HAP-1 (cell line): ENCODE measurements at regions not wholly inside any gene's neighbourhood (a gene's known extent, or its start where the extent isn't known, plus 50 kb on each side); places are given as distances from the start of the nearest gene placed in this dataset.

ENCODE experiments used
- DNase-seq, 2 experiments: peaks; one replicate each; pipeline ENCODE4 v3.0.0-alpha.2; 2016 to 2020; ENCODE audit warnings: low spot score in 2 of 2
- H3K27me3 ChIP-seq: fragments of 250-450 bp; sonication (Bioruptor Pico); 2 replicates; pipeline ENCODE4 v1.5.1; 2020; ENCODE audit warnings: low read depth, mild to moderate bottlenecking, moderate library complexity
- H3K36me3 ChIP-seq: fragments of 250-450 bp; sonication (Bioruptor Pico); replicated peaks from 2 replicates; pipeline ENCODE4 v1.5.1; 2020; ENCODE audit warnings: mild to moderate bottlenecking
- H3K4me1 ChIP-seq: fragments of 250-450 bp; sonication (Bioruptor Pico); 2 replicates; pipeline ENCODE4 v1.5.1; 2020; ENCODE audit warnings: mild to moderate bottlenecking
- H3K4me3 ChIP-seq: fragments of 250-450 bp; sonication (Bioruptor Pico); 2 replicates; pipeline ENCODE4 v1.5.1; 2020; ENCODE audit warnings: mild to moderate bottlenecking, moderate library complexity
- H3K9me3 ChIP-seq: fragments of 250-450 bp; sonication (Bioruptor Pico); 2 replicates; pipeline ENCODE4 v1.5.1; 2020; ENCODE audit warnings: mild to moderate bottlenecking, moderate library complexity
- in situ Hi-C: fragments of 300-500 bp; cut with MboI; formaldehyde crosslinking; loops from 3 replicates; pipeline ENCODE4 v1.14.3; 2020; ENCODE audit warnings: low sequenced_read_pairs, inconsistent platforms, mixed read lengths

GRCh38 chr1:198934901-198935305, 296.1 kb downstream of the PTPRC start:
- peak overlapping the region; percentile 59 for H3K4me3 ChIP-seq
- H3K4me1 ChIP-seq, result peaks cover 29% of the 10 kb centered on the region
- in situ Hi-C loops, result loop anchor here (10.0 kb wide), 1 partner anchor 310 kb away; no protein-coding TSS in a partner anchor
- no peak for DNase-seq
- H3K36me3 ChIP-seq, result no peaks in the 10 kb centered on the region; the same call in 1 of the 2 replicates
- H3K9me3 ChIP-seq, result no peaks in the 10 kb centered on the region
- no peaks in the 10 kb centered on the region for H3K27me3 ChIP-seq

GRCh38 chr1:198935306-198935921, 296.6 kb downstream of the PTPRC start:
- H3K27me3 ChIP-seq, result no peaks in the 10 kb centered on the region
- in situ Hi-C loops, result loop anchor here (10.0 kb wide), 1 partner anchor 309 kb away; no protein-coding TSS in a partner anchor
- peak overlapping the region; percentile 59 for H3K4me3 ChIP-seq
- H3K36me3 ChIP-seq, result no peaks in the 10 kb centered on the region; the same call in 1 of the 2 replicates
- H3K4me1 ChIP-seq, result peaks cover 26% of the 10 kb centered on the region
- H3K9me3 ChIP-seq, result no peaks in the 10 kb centered on the region
- peak; percentile 96 to 99 for DNase-seq

- in situ Hi-C loops, result loop anchor here (10.0 kb wide), 1 partner anchor 308 kb away; no protein-coding TSS in a partner anchor
- Histone ChIP-seq H3K4me3 (peak overlapping the region; percentile 59), H3K27me3 (no peaks in the 10 kb centered on the region), H3K9me3 (no peaks in the 10 kb centered on the region), H3K4me1 (peaks cover 15% of the 10 kb centered on the region), H3K36me3 (no peaks in the 10 kb centered on the region; the same call in 1 of the 2 replicates)
- DNase-seq, result peak; percentile 43 to 54
Measured at GRCh38 chr1:198936371-198937083, 297.7 kb downstream of the PTPRC start.

GRCh38 chr1:198937231-198938031, 298.6 kb downstream of the PTPRC start:
- Histone ChIP-seq H3K27me3 (no peaks in the 10 kb centered on the region), H3K36me3 (no peaks in the 10 kb centered on the region; the same call in 1 of the 2 replicates), H3K4me1 (peaks cover 7% of the 10 kb centered on the region), H3K9me3 (no peaks in the 10 kb centered on the region), H3K4me3 (peak overlapping the region; percentile 59)
- DNase-seq, result peak; percentile 67 to 95
- in situ Hi-C loops, result loop anchor here (10.0 kb wide), 1 partner anchor 307 kb away; no protein-coding TSS in a partner anchor

- in situ Hi-C loops, result loop anchor here (10.0 kb wide), 1 partner anchor 306 kb away; no protein-coding TSS in a partner anchor
Measured at GRCh38 chr1:198939286-198939685, 300.4 kb downstream of the PTPRC start.

GRCh38 chr1:198939956-198940355, 301.1 kb downstream of the PTPRC start:
- Histone ChIP-seq H3K4me3 (no peak overlapping the region), H3K9me3 (no peaks in the 10 kb centered on the region), H3K36me3 (no peaks in the 10 kb centered on the region; the same call in 1 of the 2 replicates), H3K27me3 (no peaks in the 10 kb centered on the region), H3K4me1 (no peaks in the 10 kb centered on the region; the same call in 1 of the 2 replicates)
- in situ Hi-C loops, result loop anchor here (10.0 kb wide), 1 partner anchor 305 kb away; no protein-coding TSS in a partner anchor
- no peak for DNase-seq

More at GRCh38 chr1:198939286-198939685, 300.4 kb downstream of the PTPRC start:
- no peak for DNase-seq
- no peaks in the 10 kb centered on the region; the same call in 1 of the 2 replicates for H3K4me1 ChIP-seq
- H3K4me3 ChIP-seq, result no peak overlapping the region
- no peaks in the 10 kb centered on the region for H3K27me3 ChIP-seq
- H3K9me3 ChIP-seq, result no peaks in the 10 kb centered on the region
- H3K36me3 ChIP-seq, result no peaks in the 10 kb centered on the region; the same call in 1 of the 2 replicates

- Histone ChIP-seq H3K36me3 (no peaks in the 10 kb centered on the region), H3K9me3 (no peaks in the 10 kb centered on the region), H3K27me3 (no peaks in the 10 kb centered on the region), H3K4me3 (no peak overlapping the region), H3K4me1 (no peaks in the 10 kb centered on the region)
- in situ Hi-C loops, result no loop called here
- DNase-seq, result no peak
Measured at GRCh38 chr1:198942466-198942865, 303.6 kb downstream of the PTPRC start.

GRCh38 chr1:198943484-198944187, 304.8 kb downstream of the PTPRC start:
- Histone ChIP-seq H3K9me3 (no peaks in the 10 kb centered on the region), H3K4me1 (no peaks in the 10 kb centered on the region), H3K36me3 (no peaks in the 10 kb centered on the region), H3K27me3 (no peaks in the 10 kb centered on the region), H3K4me3 (no peak overlapping the region)
- in situ Hi-C loops, result no loop called here
- no peak for DNase-seq

GRCh38 chr1:198947456-198947855, 308.6 kb downstream of the PTPRC start:
- Histone ChIP-seq H3K4me1 (no peaks in the 10 kb centered on the region), H3K4me3 (no peak overlapping the region), H3K9me3 (no peaks in the 10 kb centered on the region), H3K36me3 (no peaks in the 10 kb centered on the region), H3K27me3 (no peaks in the 10 kb centered on the region)
- in situ Hi-C loops, result no loop called here
- no peak for DNase-seq

GRCh38 chr1:198948895-198949659, 310.2 kb downstream of the PTPRC start:
- no peaks in the 10 kb centered on the region for H3K36me3 ChIP-seq
- no peaks in the 10 kb centered on the region for H3K27me3 ChIP-seq
- H3K9me3 ChIP-seq, result no peaks in the 10 kb centered on the region
- in situ Hi-C loops, result no loop called here
- H3K4me1 ChIP-seq, result no peaks in the 10 kb centered on the region
- no peak for DNase-seq
- H3K4me3 ChIP-seq, result no peak overlapping the region

GRCh38 chr1:198950036-198950435, 311.2 kb downstream of the PTPRC start:
- Histone ChIP-seq H3K36me3 (no peaks in the 10 kb centered on the region), H3K4me3 (no peak overlapping the region), H3K4me1 (no peaks in the 10 kb centered on the region), H3K27me3 (no peaks in the 10 kb centered on the region), H3K9me3 (no peaks in the 10 kb centered on the region)
- no peak for DNase-seq
- in situ Hi-C loops, result no loop called here

- H3K36me3 ChIP-seq, result no peaks in the 10 kb centered on the region
- H3K27me3 ChIP-seq, result no peaks in the 10 kb centered on the region
- no peak overlapping the region for H3K4me3 ChIP-seq
- DNase-seq, result no peak
- no peaks in the 10 kb centered on the region for H3K9me3 ChIP-seq
- H3K4me1 ChIP-seq, result peaks cover 6% of the 10 kb centered on the region; the same call in 1 of the 2 replicates
- in situ Hi-C loops, result no loop called here
Measured at GRCh38 chr1:198955085-198955484, 316.2 kb downstream of the PTPRC start.
